Activated CD4-positive, alpha-beta T cell treated with anti-CD3 and anti-CD28 coated beads, Interleukin-2, amount 10 ng/mL, durations not matched to agents 7 days and 5 days (primary cell): ENCODE measurements at regions not wholly inside any gene's neighbourhood (a gene's known extent, or its start where the extent isn't known, plus 50 kb on each side); places are given as distances from the start of the nearest gene placed in this dataset.
"Not testable (repeated sequence)": the region's sequence is repeated elsewhere in the genome, so short reads cannot be mapped to it uniquely, and the experiment has no call there.

Experiments used
- CTCF ChIA-PET: fragments of 350-600 bp; sonication (Branson Sonifier 250); formaldehyde crosslinking; loops from one replicate; lab custom pipeline; 2021; ENCODE audit warnings: antibody characterized with exemption; lab: Charles Lee
- POLR2A ChIA-PET: fragments of 350-600 bp; sonication (Branson Sonifier 250); formaldehyde crosslinking; loops from one replicate; lab custom pipeline; 2021; ENCODE audit warnings: antibody characterized with exemption; lab: Charles Lee
- DNase-seq: peaks from one replicate; pipeline ENCODE4 v3.0.0-alpha.2; 2020
- H3K27ac Mint-ChIP-seq: one replicate; pipeline ENCODE4 v1.8.0; 2021; ENCODE audit warnings: mild to moderate bottlenecking, moderate library complexity, mixed read lengths
- H3K27me3 Mint-ChIP-seq: one replicate; pipeline ENCODE4 v1.8.0; 2021; ENCODE audit warnings: mixed read lengths
- H3K36me3 Mint-ChIP-seq: one replicate; pipeline ENCODE4 v1.8.0; 2021; ENCODE audit warnings: low read depth, mixed read lengths
- H3K4me1 Mint-ChIP-seq: one replicate; pipeline ENCODE4 v1.8.0; 2021; ENCODE audit warnings: mixed read lengths
- H3K4me3 Mint-ChIP-seq: one replicate; pipeline ENCODE4 v1.8.0; 2021; ENCODE audit warnings: mild to moderate bottlenecking, moderate library complexity, mixed read lengths
- H3K9me3 Mint-ChIP-seq: one replicate; pipeline ENCODE4 v1.8.0; 2021; ENCODE audit warnings: mixed read lengths

DNA sequence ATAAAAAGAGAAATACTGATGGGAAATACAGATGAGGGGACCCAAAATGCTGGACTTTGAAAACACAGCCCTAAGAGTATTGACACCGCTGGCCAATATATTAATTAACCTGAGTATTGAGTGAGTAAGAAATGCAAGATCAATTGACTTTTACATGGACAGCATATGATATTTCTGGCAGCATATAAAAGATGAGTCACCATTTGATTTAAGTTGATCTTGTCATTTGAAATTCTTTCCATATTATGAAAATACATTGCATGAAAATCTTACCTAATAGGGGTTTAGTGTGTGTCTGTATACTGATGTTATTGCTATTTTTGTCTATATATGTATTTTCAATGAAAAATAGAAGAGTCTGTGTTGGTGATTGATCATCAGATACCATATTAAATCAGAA, 619.6 kb downstream of the KCTD12 start:
- ChIA-PET CTCF (no interaction called here), POLR2A (no interaction called here)
- H3K9me3 Mint-ChIP-seq, result peaks cover 7% of the 10 kb centered on the region
- H3K4me3 Mint-ChIP-seq, result no peak overlapping the region
- no peaks in the 10 kb centered on the region for H3K27me3 Mint-ChIP-seq
- no peaks in the 10 kb centered on the region for H3K4me1 Mint-ChIP-seq
- H3K36me3 Mint-ChIP-seq, result no peaks in the 10 kb centered on the region
- H3K27ac Mint-ChIP-seq, result no peak overlapping the region
- no peak for DNase-seq

DNA sequence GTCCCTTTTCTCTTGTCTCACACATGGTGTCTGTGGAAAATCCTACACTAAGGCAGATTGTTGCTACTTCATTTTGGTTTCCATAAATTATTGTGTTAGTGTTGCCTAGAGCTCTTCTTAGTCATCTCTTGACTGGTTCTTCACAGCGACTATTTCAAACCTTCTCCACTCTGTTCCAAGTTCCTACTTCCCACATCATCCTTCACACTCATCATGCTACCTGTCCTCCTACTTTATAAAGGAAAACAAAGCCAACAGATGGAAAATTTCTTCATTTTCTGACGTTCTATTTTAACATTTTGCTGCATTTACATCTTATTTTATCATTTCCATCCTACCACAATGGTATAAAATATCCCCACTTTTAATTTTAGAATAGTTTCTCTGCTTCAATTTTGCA, 614.1 kb downstream of the LMO7 start:
- DNase-seq, result no peak
- Mint-ChIP-seq H3K27ac (no peak overlapping the region), H3K27me3 (no peaks in the 10 kb centered on the region), H3K4me3 (no peak overlapping the region), H3K36me3 (no peaks in the 10 kb centered on the region), H3K4me1 (no peaks in the 10 kb centered on the region), H3K9me3 (no peaks in the 10 kb centered on the region)
- POLR2A ChIA-PET, result no interaction called here
- CTCF ChIA-PET, result interaction anchor here (0.6 kb wide), 2 partner anchors 14 to 155 kb away, joined by 3 to 5 read pairs; no protein-coding TSS in a partner anchor

DNA sequence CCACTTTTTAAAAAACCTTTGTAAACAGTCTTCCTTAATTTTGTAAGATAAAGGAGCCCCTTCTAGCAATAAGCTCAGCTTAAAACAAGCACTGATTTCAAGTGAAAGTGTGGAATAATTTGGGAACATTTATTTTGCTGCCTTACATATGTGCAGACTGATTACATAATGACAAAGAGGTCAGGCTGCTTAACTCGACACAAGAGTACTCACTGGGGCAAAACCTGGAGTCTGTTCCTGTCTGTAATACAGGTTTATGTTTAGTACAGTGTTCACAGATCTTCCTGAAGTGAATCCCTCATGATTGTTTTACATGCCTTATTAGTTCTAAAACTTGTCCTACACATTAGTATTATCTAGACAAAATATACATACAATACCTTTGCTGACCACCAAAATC, 609.8 kb downstream of the LMO7 start:
- H3K9me3 Mint-ChIP-seq, result no peaks in the 10 kb centered on the region
- no peak for DNase-seq
- ChIA-PET POLR2A (no interaction called here), CTCF (no interaction called here)
- H3K4me3 Mint-ChIP-seq, result no peak overlapping the region
- H3K27ac Mint-ChIP-seq, result no peak overlapping the region
- H3K4me1 Mint-ChIP-seq, result no peaks in the 10 kb centered on the region
- no peaks in the 10 kb centered on the region for H3K36me3 Mint-ChIP-seq
- no peaks in the 10 kb centered on the region for H3K27me3 Mint-ChIP-seq

DNA sequence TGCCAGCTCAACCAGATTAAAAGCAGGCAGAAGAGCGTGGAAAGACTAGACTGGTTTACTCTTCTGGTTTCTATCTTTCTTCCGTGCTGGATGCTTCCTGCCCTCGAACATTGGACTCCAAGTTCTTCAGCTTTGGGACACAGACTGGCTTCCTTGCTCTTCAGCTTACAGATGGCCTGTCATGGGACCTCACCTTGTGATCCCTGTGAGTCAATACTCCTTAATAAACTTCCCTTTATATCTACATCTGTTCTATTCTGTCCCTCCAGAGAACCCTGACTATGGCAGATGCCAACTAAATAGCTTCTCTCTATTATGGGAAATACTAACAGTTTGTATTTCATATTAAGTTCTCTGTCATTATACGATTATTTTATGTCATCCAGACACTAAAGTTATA, 609.1 kb downstream of the LMO7 start:
- Mint-ChIP-seq H3K36me3 (no peaks in the 10 kb centered on the region), H3K27ac (no peak overlapping the region), H3K9me3 (no peaks in the 10 kb centered on the region), H3K4me3 (no peak overlapping the region), H3K27me3 (no peaks in the 10 kb centered on the region), H3K4me1 (no peaks in the 10 kb centered on the region)
- ChIA-PET CTCF (no interaction called here), POLR2A (no interaction called here)
- DNase-seq, result no peak

- H3K36me3 Mint-ChIP-seq, POLR2A ChIA-PET, DNase-seq, CTCF ChIA-PET, H3K9me3 Mint-ChIP-seq, H3K27me3 Mint-ChIP-seq, H3K4me1 Mint-ChIP-seq, H3K4me3 Mint-ChIP-seq, H3K27ac Mint-ChIP-seq: not testable (repeated sequence)
These were observed 607.0 kb downstream of the LMO7 start for GRCh38 chr13:76243120-76243519.

GRCh38 chr13:76239031-76239680, 603.0 kb downstream of the LMO7 start:
- no peak for DNase-seq
- no peaks in the 10 kb centered on the region for H3K9me3 Mint-ChIP-seq
- no peaks in the 10 kb centered on the region for H3K36me3 Mint-ChIP-seq
- H3K4me3 Mint-ChIP-seq, result no peak overlapping the region
- H3K4me1 Mint-ChIP-seq, result no peaks in the 10 kb centered on the region
- no peak overlapping the region for H3K27ac Mint-ChIP-seq
- H3K27me3 Mint-ChIP-seq, result no peaks in the 10 kb centered on the region
- CTCF ChIA-PET, result no interaction called here
- POLR2A ChIA-PET, result no interaction called here

DNA sequence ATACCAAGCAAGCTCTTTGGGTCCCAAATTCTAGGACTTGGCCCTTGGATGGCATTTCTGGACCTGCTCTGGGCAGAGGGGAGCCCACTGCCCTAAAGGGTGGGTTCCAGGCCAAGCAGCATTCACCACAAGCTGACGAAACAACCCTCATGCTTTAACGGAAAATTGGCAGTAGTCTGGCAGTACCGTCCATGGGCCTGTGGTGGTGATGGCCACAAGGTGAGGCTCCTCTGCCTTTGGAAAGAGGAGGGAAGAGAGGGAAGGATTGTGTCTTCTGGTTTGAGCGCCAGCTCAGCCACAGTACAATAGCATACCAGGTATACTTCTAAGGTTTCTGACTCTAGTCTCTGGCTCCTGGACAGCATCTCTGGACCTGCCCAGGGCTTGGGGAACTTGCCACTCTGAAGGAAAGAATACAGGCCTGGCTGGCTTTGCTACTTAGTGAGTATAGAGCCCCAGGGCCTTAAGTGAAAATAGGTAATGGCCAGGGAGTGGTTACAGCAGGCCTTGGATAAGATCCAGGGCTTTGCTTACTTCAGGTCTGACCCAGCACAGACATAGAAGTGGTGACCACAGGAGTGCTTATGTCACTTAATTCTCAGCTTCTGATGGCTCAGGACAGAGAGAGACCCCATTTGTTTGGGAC, 595.5 kb downstream of the LMO7 start:
- Mint-ChIP-seq H3K4me3 (no peak overlapping the region), H3K4me1 (no peaks in the 10 kb centered on the region), H3K9me3 (no peaks in the 10 kb centered on the region), H3K36me3 (no peaks in the 10 kb centered on the region), H3K27ac (no peak overlapping the region), H3K27me3 (no peaks in the 10 kb centered on the region)
- CTCF ChIA-PET, result no interaction called here
- no peak for DNase-seq
- POLR2A ChIA-PET, result no interaction called here

DNA sequence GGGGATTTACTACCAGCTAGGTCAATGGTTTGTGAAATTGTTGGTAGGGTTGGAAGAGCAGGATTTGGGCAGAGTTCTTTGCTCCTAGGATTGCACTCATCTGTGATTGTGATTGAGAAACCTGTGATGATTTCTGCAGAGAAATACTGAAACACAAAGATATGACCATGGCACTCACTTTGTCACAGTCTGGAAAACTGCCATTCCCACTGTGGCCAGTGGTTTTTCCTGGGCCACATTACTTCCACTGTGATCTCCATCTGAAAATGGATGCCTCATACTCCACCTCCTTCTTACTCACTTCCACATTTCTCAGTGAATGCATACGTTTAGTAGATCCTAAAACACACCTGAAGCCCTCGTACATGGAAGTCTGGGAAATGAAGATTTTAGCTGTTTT, 593.2 kb downstream of the LMO7 start:
- no peaks in the 10 kb centered on the region for H3K9me3 Mint-ChIP-seq
- H3K36me3 Mint-ChIP-seq, result no peaks in the 10 kb centered on the region
- H3K4me3 Mint-ChIP-seq, result no peak overlapping the region
- H3K27me3 Mint-ChIP-seq, result no peaks in the 10 kb centered on the region
- CTCF ChIA-PET, result no interaction called here
- DNase-seq, result no peak
- no peak overlapping the region for H3K27ac Mint-ChIP-seq
- POLR2A ChIA-PET, result no interaction called here
- no peaks in the 10 kb centered on the region for H3K4me1 Mint-ChIP-seq

DNA sequence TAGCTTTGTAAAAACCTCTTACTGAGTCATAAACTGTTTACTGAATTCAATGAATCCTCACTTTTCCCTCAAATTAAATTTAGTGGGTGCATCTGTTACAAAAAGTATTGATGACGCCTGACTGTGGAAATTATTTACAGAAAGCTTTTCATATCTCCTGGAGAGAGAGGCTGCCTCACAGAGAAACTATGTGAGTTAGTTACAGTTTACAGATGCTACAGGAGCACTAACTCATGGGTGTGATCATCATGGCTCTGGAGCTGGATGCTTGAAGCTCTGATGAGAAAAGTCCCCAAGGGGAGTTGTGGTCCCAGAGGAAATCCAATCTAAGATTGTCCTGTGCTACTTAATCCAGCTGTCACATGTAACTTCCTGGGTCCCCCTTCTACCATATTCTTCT, 590.8 kb downstream of the LMO7 start:
- DNase-seq, result no peak
- Mint-ChIP-seq H3K27ac (no peak overlapping the region), H3K9me3 (no peaks in the 10 kb centered on the region), H3K4me3 (no peak overlapping the region), H3K4me1 (no peaks in the 10 kb centered on the region), H3K27me3 (no peaks in the 10 kb centered on the region), H3K36me3 (no peaks in the 10 kb centered on the region)
- ChIA-PET CTCF (no interaction called here), POLR2A (no interaction called here)

GRCh38 chr13:76225815-76226489, 589.8 kb downstream of the LMO7 start:
- no peaks in the 10 kb centered on the region for H3K27me3 Mint-ChIP-seq
- no peaks in the 10 kb centered on the region for H3K36me3 Mint-ChIP-seq
- DNase-seq, result no peak
- H3K27ac Mint-ChIP-seq, result no peak overlapping the region
- no peak overlapping the region for H3K4me3 Mint-ChIP-seq
- CTCF ChIA-PET, result no interaction called here
- POLR2A ChIA-PET, result no interaction called here
- no peaks in the 10 kb centered on the region for H3K4me1 Mint-ChIP-seq
- no peaks in the 10 kb centered on the region for H3K9me3 Mint-ChIP-seq

DNA sequence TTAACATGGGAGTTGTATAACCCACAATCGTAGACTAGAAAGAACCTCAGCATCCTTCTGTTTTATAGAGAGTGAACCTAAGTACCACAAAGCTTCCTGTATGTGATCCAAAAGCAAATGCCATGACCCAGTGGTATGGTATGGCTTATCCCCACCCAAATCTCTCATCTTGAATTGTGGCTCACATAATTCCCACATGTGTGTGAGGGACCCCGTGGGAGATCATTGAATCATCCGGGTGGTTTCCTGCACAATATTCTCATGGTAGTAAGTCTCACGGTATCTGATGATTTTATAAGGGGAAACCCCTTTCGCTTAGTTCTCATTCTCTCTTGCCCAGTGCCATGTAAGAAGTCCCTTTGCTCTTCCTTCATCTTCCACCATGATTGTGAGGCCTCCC, 587.9 kb downstream of the LMO7 start:
- Mint-ChIP-seq H3K27ac (no peak overlapping the region), H3K9me3 (no peaks in the 10 kb centered on the region), H3K4me3 (no peak overlapping the region), H3K36me3 (no peaks in the 10 kb centered on the region), H3K4me1 (no peaks in the 10 kb centered on the region), H3K27me3 (no peaks in the 10 kb centered on the region)
- POLR2A ChIA-PET, result no interaction called here
- CTCF ChIA-PET, result no interaction called here
- no peak for DNase-seq

DNA sequence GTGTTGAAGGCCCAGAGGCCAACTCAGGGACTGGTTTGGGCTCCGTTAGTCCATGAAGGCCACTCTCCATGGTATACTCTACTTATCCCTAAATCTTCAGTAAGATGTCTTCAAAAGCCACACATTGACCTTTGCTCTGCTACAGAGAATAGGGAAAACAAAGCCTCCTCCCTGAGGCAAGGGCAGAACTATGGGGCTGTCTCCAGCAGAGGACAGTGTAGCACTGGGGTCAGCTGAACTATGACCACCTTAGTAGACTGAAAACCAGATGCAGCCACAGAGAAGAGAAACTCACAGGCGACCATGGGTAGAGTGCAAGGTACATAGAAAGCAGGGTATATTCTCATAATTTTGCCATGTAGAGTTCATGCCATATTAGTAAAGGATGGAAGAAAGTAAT, 587.4 kb downstream of the LMO7 start:
- ChIA-PET CTCF (no interaction called here), POLR2A (no interaction called here)
- DNase-seq, result no peak
- Mint-ChIP-seq H3K4me3 (no peak overlapping the region), H3K36me3 (no peaks in the 10 kb centered on the region), H3K4me1 (no peaks in the 10 kb centered on the region), H3K9me3 (no peaks in the 10 kb centered on the region), H3K27ac (no peak overlapping the region), H3K27me3 (no peaks in the 10 kb centered on the region)

- no peak overlapping the region for H3K27ac Mint-ChIP-seq
- no peak for DNase-seq
- POLR2A ChIA-PET, result no interaction called here
- H3K27me3 Mint-ChIP-seq, result no peaks in the 10 kb centered on the region
- no peak overlapping the region for H3K4me3 Mint-ChIP-seq
- no peaks in the 10 kb centered on the region for H3K4me1 Mint-ChIP-seq
- H3K9me3 Mint-ChIP-seq, result no peaks in the 10 kb centered on the region
- no peaks in the 10 kb centered on the region for H3K36me3 Mint-ChIP-seq
- CTCF ChIA-PET, result no interaction called here
These were observed 586.4 kb downstream of the LMO7 start for GRCh38 chr13:76222511-76222910.
